ENCODE measurements at regions not wholly inside any gene's neighbourhood (a gene's known extent, or its start where the extent isn't known, plus 50 kb on each side); places are given as distances from the start of the nearest gene placed in this dataset.

DNA sequence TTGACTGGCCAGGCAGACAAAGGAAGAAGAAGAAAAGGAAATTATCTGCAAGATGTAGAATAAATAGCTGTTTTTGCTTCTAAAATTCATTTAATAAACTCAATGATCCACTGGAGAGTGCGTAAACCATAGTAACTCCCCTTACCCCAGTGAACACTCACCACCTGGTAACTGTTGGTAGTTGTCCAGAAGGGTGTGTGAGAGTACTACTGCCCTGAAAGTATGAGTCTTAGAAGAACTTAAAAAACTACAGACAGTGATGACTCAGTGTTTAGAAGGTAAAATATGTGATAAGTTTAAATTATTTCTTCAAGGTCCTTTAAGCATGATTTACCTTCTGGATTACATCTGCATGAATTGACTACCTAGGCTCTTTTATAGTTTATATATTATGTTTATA is 53.0 kb upstream of the SEMA3A start:
- peak; percentile 13 for DNase-seq (ENCODE audit: low read depth)
- no peak overlapping the region for H3K4me3 ChIP-seq (ENCODE audit: low read length)
- TF ChIP-seq, protein P1, sequence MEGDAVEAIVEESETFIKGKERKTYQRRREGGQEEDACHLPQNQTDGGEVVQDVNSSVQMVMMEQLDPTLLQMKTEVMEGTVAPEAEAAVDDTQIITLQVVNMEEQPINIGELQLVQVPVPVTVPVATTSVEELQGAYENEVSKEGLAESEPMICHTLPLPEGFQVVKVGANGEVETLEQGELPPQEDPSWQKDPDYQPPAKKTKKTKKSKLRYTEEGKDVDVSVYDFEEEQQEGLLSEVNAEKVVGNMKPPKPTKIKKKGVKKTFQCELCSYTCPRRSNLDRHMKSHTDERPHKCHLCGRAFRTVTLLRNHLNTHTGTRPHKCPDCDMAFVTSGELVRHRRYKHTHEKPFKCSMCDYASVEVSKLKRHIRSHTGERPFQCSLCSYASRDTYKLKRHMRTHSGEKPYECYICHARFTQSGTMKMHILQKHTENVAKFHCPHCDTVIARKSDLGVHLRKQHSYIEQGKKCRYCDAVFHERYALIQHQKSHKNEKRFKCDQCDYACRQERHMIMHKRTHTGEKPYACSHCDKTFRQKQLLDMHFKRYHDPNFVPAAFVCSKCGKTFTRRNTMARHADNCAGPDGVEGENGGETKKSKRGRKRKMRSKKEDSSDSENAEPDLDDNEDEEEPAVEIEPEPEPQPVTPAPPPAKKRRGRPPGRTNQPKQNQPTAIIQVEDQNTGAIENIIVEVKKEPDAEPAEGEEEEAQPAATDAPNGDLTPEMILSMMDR (conservative IDR thresholded peaks at IDR 0.05; ENCODE audit: low read length), result no peak

DNA sequence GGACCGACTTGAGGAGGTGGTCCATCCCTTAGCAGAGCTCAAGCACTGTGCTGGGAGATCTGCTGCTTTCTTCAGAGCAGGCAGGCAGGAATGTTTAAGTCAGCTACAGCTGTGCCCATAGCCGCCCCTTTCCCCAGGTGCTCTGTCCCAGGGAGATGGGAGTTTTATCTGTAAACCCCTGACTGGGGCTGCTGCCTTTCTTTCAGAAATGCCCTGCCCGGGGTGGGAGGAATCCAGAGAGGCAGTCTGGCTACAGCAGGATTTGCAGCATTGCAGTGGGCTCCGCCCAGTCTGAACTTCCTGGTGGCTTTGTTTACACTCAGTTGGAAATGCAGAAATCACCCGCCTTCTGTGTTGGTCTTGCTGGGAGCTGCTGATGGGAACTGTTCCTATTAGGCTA is 51.2 kb upstream of the SEMA3A start:
- no peak for DNase-seq (ENCODE audit: low read depth)
- H3K4me3 ChIP-seq (ENCODE audit: low read length), result no peak overlapping the region
- TF ChIP-seq, protein P1 (conservative IDR thresholded peaks at IDR 0.05; ENCODE audit: low read length), result no peak

Data from AG10803 (cell line).